GM21423 (cell line): ENCODE measurements at regions not wholly inside any gene's neighbourhood (a gene's known extent, or its start where the extent isn't known, plus 50 kb on each side); places are given as distances from the start of the nearest gene placed in this dataset.

ENCODE experiments used
- ATAC-seq: cut with Tn5 transposase; IDR thresholded peaks from one replicate; pipeline ENCODE4 v1.9.1; 2021; ENCODE audit warnings: mild to moderate bottlenecking, moderate library complexity; ENCODE audit not compliant: unreplicated experiment

GRCh38 chr15:94887391-94887790, 656.0 kb downstream of the MCTP2 start:
- no peak for ATAC-seq

- ATAC-seq, result no peak
Observed at GRCh38 chr15:94889153-94889552, 657.8 kb downstream of the MCTP2 start.

GRCh38 chr15:94893091-94893490, 661.7 kb downstream of the MCTP2 start:
- no peak for ATAC-seq

- ATAC-seq, result no peak
Observed at GRCh38 chr15:94894056-94894455, 662.7 kb downstream of the MCTP2 start.

GRCh38 chr15:94909510-94909909, 678.1 kb downstream of the MCTP2 start:
- no peak for ATAC-seq

GRCh38 chr15:94910166-94910565, 678.8 kb downstream of the MCTP2 start:
- ATAC-seq, result no peak

GRCh38 chr15:94912760-94913159, 681.4 kb downstream of the MCTP2 start:
- ATAC-seq, result no peak

- ATAC-seq, result no peak
Observed at GRCh38 chr15:94917068-94917467, 685.7 kb downstream of the MCTP2 start.

GRCh38 chr15:94921936-94922335, 690.6 kb downstream of the MCTP2 start:
- no peak for ATAC-seq

- ATAC-seq, result no peak
Observed at GRCh38 chr15:94924057-94924456, 692.7 kb downstream of the MCTP2 start.

GRCh38 chr15:94924971-94925598, 693.7 kb downstream of the MCTP2 start:
- no peak for ATAC-seq

GRCh38 chr15:94925680-94926079, 694.3 kb downstream of the MCTP2 start:
- no peak for ATAC-seq

- ATAC-seq, result no peak
Observed at GRCh38 chr15:94927003-94927402, 695.6 kb downstream of the MCTP2 start.

GRCh38 chr15:94929282-94929681, 697.9 kb downstream of the MCTP2 start:
- ATAC-seq, result no peak

GRCh38 chr15:94930441-94930840, 699.1 kb downstream of the MCTP2 start:
- no peak for ATAC-seq

- ATAC-seq, result no peak
Observed at GRCh38 chr15:94930960-94931359, 699.6 kb downstream of the MCTP2 start.

GRCh38 chr15:94934440-94934839, 703.1 kb downstream of the MCTP2 start:
- ATAC-seq, result no peak

- ATAC-seq, result no peak
Observed at GRCh38 chr15:94937242-94937641, 705.9 kb downstream of the MCTP2 start.

- no peak for ATAC-seq
Observed at GRCh38 chr15:94943888-94944287, 712.5 kb downstream of the MCTP2 start.

GRCh38 chr15:94951538-94951937, 720.2 kb downstream of the MCTP2 start:
- no peak for ATAC-seq

- no peak for ATAC-seq
Observed at GRCh38 chr15:94963953-94964352, 732.6 kb downstream of the MCTP2 start.

GRCh38 chr15:94965593-94965992, 734.2 kb downstream of the MCTP2 start:
- ATAC-seq, result no peak

- ATAC-seq, result no peak
Observed at GRCh38 chr15:94968133-94968532, 736.8 kb downstream of the MCTP2 start.
